HG03442 (cell line): ENCODE measurements at regions not wholly inside any gene's neighbourhood (a gene's known extent, or its start where the extent isn't known, plus 50 kb on each side); places are given as distances from the start of the nearest gene placed in this dataset.
"Not testable (repeated sequence)": the region's sequence is repeated elsewhere in the genome, so short reads cannot be mapped to it uniquely, and the experiment has no call there.

Source experiments
- ATAC-seq: cut with Tn5 transposase; IDR thresholded peaks from one replicate; pipeline ENCODE4 v1.9.1; 2021; ENCODE audit warnings: mild to moderate bottlenecking, moderate library complexity; ENCODE audit not compliant: unreplicated experiment

- ATAC-seq = no peak
Measured at GRCh38 chr4:81690871-81691270, 219.2 kb upstream of the RASGEF1B start.

DNA sequence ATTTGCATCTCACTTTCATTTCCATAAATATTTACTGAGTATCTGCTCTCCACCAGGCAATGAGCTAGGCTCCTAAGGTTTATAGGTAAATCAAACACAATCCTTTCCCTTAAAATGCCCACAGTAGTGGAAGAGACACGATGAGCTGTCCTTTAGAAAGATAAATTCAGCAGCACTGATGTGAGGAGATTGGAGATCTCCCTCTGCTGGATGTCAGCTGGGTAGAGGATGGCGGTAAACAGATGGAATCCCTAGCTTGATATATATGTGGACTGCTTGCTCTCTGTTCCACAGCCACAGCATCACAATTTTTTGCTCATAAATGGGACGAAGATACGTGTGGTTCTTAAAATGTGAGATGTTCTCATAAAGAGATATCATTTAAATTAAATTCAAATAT, 216.4 kb upstream of the RASGEF1B start:
- no peak for ATAC-seq

- ATAC-seq = no peak
Measured at GRCh38 chr4:81687471-81687870, 215.8 kb upstream of the RASGEF1B start.

GRCh38 chr4:81685104-81685503, 213.4 kb upstream of the RASGEF1B start:
- ATAC-seq = no peak

GRCh38 chr4:81684352-81684751, 212.6 kb upstream of the RASGEF1B start:
- no peak for ATAC-seq

DNA sequence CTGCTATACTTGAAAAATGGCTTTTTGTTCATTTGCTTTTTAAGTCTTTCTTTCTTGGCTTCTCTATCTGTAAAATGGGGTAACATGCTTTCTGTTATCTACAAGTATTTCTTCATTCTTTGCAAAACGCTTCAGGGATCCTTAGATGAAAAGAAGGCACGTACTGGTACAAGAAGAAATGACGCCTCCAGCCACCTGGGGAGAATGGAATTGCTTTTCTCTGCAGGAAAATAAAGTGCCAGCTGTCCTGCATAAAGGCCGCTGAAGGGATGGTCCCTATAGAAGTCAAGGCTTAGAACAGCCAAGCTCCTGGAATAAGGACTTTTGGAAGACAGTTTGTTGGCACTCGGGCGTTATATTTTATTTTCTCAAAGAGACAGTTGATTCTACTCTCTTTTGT, 210.8 kb upstream of the RASGEF1B start:
- ATAC-seq = no peak

DNA sequence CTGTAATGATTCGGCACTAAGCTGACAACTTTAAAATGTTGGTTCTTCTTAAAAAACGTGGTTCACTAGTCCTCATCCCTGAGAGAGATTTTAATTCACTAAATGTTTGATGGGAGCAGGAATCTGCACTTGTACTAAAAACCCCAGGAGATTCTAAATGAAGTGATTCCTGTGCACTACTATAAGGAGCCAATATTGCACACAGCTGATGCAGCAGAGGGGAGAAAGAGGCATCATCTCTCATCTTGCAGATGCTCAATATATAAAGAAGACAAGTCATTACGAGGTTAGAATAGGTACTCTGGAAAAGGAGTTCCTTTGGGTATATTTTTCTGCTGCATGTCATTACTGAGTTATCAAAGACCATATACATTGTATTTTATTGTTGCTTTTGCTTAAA, 207.6 kb upstream of the RASGEF1B start:
- ATAC-seq = no peak

- no peak for ATAC-seq
Measured at GRCh38 chr4:81678801-81679200, 207.1 kb upstream of the RASGEF1B start.

DNA sequence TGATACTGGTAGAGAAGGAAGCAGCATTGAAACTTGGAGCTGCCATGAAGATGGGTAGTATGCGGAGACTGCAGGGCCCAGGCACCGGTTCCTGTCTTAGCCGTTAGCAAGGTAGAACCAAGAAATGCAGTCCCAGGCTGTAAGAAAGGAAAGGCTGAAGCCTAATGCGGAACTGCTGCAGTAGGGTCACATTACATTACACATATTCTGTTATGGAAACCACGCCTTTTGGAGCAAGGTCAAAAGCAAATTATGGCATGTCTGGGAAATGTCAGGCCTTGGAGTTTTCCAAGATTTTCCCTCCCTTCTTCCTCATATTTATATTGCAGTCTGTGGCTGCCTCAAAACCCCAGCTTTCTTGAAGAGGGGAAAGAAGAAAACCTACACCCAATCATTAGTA, 204.8 kb upstream of the RASGEF1B start:
- ATAC-seq = no peak

- no peak for ATAC-seq
Measured at GRCh38 chr4:81675791-81676393, 204.2 kb upstream of the RASGEF1B start.

GRCh38 chr4:81673961-81674360, 202.3 kb upstream of the RASGEF1B start:
- no peak for ATAC-seq

- not testable (repeated sequence) for ATAC-seq
Measured at GRCh38 chr4:81668328-81668727, 196.6 kb upstream of the RASGEF1B start.

DNA sequence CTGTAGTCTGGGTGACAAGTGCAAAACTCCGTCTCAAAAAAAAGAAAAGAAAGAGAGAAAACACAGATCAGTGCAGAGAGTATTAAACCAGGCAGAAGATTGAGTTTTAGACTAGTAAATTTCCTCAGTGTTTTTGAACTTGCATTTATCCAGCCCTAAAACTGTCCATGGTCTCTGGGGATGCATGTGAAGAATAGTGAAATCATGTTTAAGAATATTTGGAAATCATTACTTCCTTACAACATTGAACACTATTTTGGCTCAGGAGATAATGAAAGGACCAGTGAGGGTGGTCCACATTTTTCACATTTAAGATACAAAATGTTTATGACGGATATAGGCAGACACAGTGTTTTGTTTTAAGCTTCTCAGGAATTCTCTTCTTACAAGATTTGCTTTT, 195.8 kb upstream of the RASGEF1B start:
- no peak for ATAC-seq

DNA sequence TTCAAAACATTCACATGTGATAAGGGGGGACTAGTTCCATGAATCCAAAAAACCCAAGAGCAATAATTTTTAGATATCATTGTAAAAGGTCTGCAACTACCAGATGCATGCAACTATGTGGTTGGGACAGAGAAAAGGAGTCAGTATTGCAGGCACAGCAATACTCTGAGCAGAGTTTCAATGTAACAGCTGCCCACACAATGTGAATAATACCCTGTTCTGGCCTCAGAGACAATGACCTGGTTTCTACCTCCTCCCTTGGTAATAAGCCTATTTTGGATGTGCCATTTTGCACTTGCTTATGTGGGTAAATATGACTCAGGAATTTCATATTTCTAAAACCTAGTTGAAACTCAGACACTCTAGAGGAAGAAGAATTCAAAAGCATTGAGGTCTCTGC, 194.8 kb upstream of the RASGEF1B start:
- ATAC-seq = no peak

GRCh38 chr4:81665649-81666048, 193.9 kb upstream of the RASGEF1B start:
- ATAC-seq = no peak

DNA sequence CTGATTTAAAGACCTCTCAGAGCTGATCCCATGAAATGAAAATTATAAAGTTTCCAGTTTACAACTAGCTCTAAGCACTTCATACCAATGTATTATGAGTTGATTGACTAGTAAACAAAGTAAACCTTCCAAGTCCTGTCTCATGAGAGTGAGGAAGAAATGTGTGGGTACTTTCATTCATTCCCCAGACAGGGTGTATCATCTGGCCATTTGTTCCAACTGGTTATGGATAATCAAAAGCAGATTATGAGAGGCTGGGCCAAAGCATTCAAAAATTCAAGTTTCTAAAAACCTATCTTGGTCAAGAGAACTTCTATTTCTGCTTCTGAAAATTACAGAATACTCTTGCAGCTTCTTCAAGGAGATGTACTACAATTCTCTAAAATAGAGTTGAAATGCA, 193.3 kb upstream of the RASGEF1B start:
- no peak for ATAC-seq

- no peak for ATAC-seq
Measured at GRCh38 chr4:81664079-81664478, 192.4 kb upstream of the RASGEF1B start.

DNA sequence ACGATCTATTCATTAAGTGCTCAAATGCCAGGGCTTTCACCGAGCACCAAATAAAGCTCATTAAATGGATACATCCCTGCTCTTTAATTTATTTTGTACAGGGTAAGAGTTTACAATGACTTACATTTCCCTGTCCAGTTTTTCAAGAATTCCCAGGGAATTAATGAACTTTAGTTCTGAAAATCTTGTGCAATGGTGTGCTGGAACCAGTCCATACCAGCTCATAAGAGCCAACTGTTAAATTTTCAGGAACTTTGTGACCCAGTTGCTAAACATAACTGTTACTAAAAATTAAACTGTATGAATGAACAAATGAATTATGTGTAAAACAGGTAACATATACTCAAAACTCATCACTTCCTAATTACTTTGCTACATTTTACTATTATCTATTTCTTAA, 191.7 kb upstream of the RASGEF1B start:
- no peak for ATAC-seq

GRCh38 chr4:81659051-81659450, 187.3 kb upstream of the RASGEF1B start:
- no peak for ATAC-seq

DNA sequence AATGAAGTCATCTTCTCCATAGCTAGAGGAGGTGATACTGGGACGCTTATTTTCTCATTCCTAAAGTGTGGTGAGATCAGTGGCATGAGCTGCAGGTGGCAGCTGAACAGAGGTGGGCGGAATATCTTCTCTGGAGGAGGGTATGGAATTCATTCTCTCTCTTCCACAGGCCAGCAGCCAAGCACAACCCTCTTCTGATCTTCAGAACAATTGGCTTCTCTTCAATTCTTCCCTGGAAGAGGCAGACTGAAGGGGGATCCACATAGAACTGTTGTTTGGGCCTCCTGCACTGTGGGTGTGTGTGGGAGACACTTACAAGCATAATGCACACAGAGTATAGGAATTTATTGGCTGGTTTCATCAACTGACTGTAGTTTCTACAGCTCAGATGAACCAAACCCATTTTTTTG, 180.4 kb upstream of the RASGEF1B start:
- no peak for ATAC-seq

- ATAC-seq = no peak
Measured at GRCh38 chr4:81651243-81651899, 179.7 kb upstream of the RASGEF1B start.

- ATAC-seq = no peak
Measured at GRCh38 chr4:81650606-81651242, 179.0 kb upstream of the RASGEF1B start.
